GM10266 (cell line): ENCODE measurements at regions not wholly inside any gene's neighbourhood (a gene's known extent, or its start where the extent isn't known, plus 50 kb on each side); places are given as distances from the start of the nearest gene placed in this dataset.
A peak's percentile ranks its signal among the peaks of the same experiment; 100 is the strongest.

Experiments used
- DNase-seq: peaks from one replicate; pipeline ENCODE4 v3.0.0; 2012; ENCODE audit errors: extremely low spot score
- CTCF ChIP-seq: IDR thresholded peaks from 2 replicates; pipeline ENCODE4 v1.5.1; 2012; ENCODE audit warnings: mild to moderate bottlenecking, low read depth; ENCODE audit not compliant: control insufficient read depth, insufficient read depth; ENCODE audit errors: missing control alignments

- DNase-seq, result no peak
- TF ChIP-seq CTCF, result no peak
Measured at GRCh38 chr1:116835161-116835560, 74.6 kb upstream of the PTGFRN start.

GRCh38 chr1:116836099-116836498 is 73.6 kb upstream of the PTGFRN start:
- no peak for TF ChIP-seq CTCF
- no peak for DNase-seq

GRCh38 chr1:116841569-116842344 is 68.0 kb upstream of the PTGFRN start:
- no peak for TF ChIP-seq CTCF

GRCh38 chr1:116842654-116843053 is 67.1 kb upstream of the PTGFRN start:
- TF ChIP-seq CTCF, result no peak
- no peak for DNase-seq

More at GRCh38 chr1:116841569-116842344, 68.0 kb upstream of the PTGFRN start:
- DNase-seq, result no peak

GRCh38 chr1:116844775-116845174 is 64.9 kb upstream of the PTGFRN start:
- TF ChIP-seq CTCF, result no peak
- DNase-seq, result no peak

GRCh38 chr1:116847190-116847589 is 62.5 kb upstream of the PTGFRN start:
- no peak for TF ChIP-seq CTCF
- DNase-seq, result no peak

- no peak for TF ChIP-seq CTCF
- DNase-seq, result peak; percentile 31
Measured at GRCh38 chr1:116847688-116848531, 61.8 kb upstream of the PTGFRN start.
